K562 (cell line): ENCODE measurements at regions not wholly inside any gene's neighbourhood (a gene's known extent, or its start where the extent isn't known, plus 50 kb on each side); places are given as distances from the start of the nearest gene placed in this dataset.
"Not testable (repeated sequence)": the region's sequence is repeated elsewhere in the genome, so short reads cannot be mapped to it uniquely, and the experiment has no call there.

ENCODE experiments used
- ATAC-seq: fragments of 200-7000 bp; cut with Tn5 transposase; 3 replicates; pipeline ENCODE4 v1.9.1; 2020; ENCODE audit warnings: moderate library complexity
- BruUV-seq: library from RNA; stranded (reverse); fragments of 400-500 nt; replicated peaks from 2 replicates; lab custom pipeline; 2021; lab: Mats Ljungman, UMichigan
- CTCF ChIA-PET: fragments of 300-600 bp; formaldehyde crosslinking; extraction: SDS; loops from one replicate; lab custom pipeline; 2021; ENCODE audit warnings: low intra/inter-chr PET ratio; lab: Yijun Ruan, JAX
- POLR2A ChIA-PET: fragments of 300-600, 350-650 bp; sonication (Branson Sonifier 250); formaldehyde crosslinking; extraction: SDS; loops from one replicate; lab custom pipeline; 2021; ENCODE audit warnings: antibody characterized with exemption, inconsistent platforms; lab: Yijun Ruan, JAX
- DNase-seq, 4 experiments: peaks; one replicate each; pipeline versions ENCODE4 v3.0.0 to v3.0.0-alpha.2; 2011 to 2018; ENCODE audit warnings: low spot score in 3 of 4, mixed read lengths in 3 of 4; ENCODE audit errors: extremely low read depth in 1 of 4
- FAIRE-seq: peaks from 2 replicates; lab custom pipeline; 2011; peaks lifted over from hg19 to GRCh38; lab: Jason Lieb, UNC
- H2AFZ ChIP-seq: 2 replicates; pipeline ENCODE4 v1.6.0; 2011; ENCODE audit warnings: low read depth, low read length, control low read depth, inconsistent platforms
- H3K27ac ChIP-seq: fragments of 200-600 bp; 3 replicates; pipeline ENCODE4 v1.8.0; 2011; ENCODE audit warnings: low read depth, mild to moderate bottlenecking, control low read depth, inconsistent platforms, low read length, moderate library complexity, mixed read lengths; ENCODE audit errors: extremely low read depth
- H3K27me3 ChIP-seq, 2 experiments: fragments of 300-600 bp in 1 of 2; 2 replicates in 1 of 2; 3 replicates in 1 of 2; pipeline versions ENCODE4 v1.6.0 to v1.8.0; 2011; ENCODE audit warnings: inconsistent platforms in 2 of 2, low read length in 2 of 2, mild to moderate bottlenecking in 1 of 2, mixed read lengths in 1 of 2, moderate library complexity in 1 of 2; ENCODE audit not compliant: control insufficient read depth in 2 of 2, insufficient read depth in 2 of 2
- H3K36me3 ChIP-seq: fragments of 300-600 bp; 3 replicates; pipeline ENCODE4 v1.8.0; 2011; ENCODE audit warnings: mild to moderate bottlenecking, low read length, inconsistent platforms; ENCODE audit not compliant: control insufficient read depth, insufficient read depth
- H3K4me1 ChIP-seq, 2 experiments: fragments of 200-600 bp in 1 of 2; replicated peaks in 1 of 2; 2 replicates in 1 of 2; 3 replicates in 1 of 2; pipeline versions ENCODE4 v1.5.1 to v1.8.0; 2011; ENCODE audit warnings: inconsistent platforms in 2 of 2, low read length in 2 of 2, mild to moderate bottlenecking in 1 of 2, mixed read lengths in 1 of 2, moderate library complexity in 1 of 2; ENCODE audit not compliant: control insufficient read depth in 2 of 2, insufficient read depth in 2 of 2
- H3K4me2 ChIP-seq: 2 replicates; pipeline ENCODE4 v1.6.1; 2011; ENCODE audit warnings: low read length, control low read depth, inconsistent platforms, mixed read lengths; ENCODE audit not compliant: insufficient read depth
- H3K4me3 ChIP-seq: fragments of 200-600 bp; sonication (generic), shearing (Covaris generic); 2 replicates; pipeline ENCODE4 v1.5.1; 2016; ENCODE audit warnings: control low read depth, inconsistent platforms
- H3K79me2 ChIP-seq: fragments of 200-600 bp; 3 replicates; pipeline ENCODE4 v1.8.0; 2011; ENCODE audit warnings: low read length, inconsistent platforms; ENCODE audit not compliant: control insufficient read depth, insufficient read depth
- H3K9ac ChIP-seq, 2 experiments: 2 replicates each; pipeline versions ENCODE4 v1.6.0 to v1.6.1; 2011; ENCODE audit warnings: low read depth in 2 of 2, low read length in 2 of 2, control low read depth in 1 of 2, inconsistent platforms in 1 of 2, mild to moderate bottlenecking in 1 of 2, mixed read lengths in 1 of 2; ENCODE audit not compliant: insufficient read depth in 1 of 2
- H3K9me1 ChIP-seq: one replicate; pipeline ENCODE4 v1.6.0; 2011; ENCODE audit warnings: inconsistent platforms, mild to moderate bottlenecking, low read length, moderate library complexity; ENCODE audit not compliant: control insufficient read depth, insufficient read depth
- H3K9me3 ChIP-seq: replicated peaks from 2 replicates; pipeline ENCODE4 v1.5.1; 2011; ENCODE audit warnings: low read depth, low read length, inconsistent platforms; ENCODE audit not compliant: control insufficient read depth, insufficient read depth
- H4K20me1 ChIP-seq: replicated peaks from 2 replicates; pipeline ENCODE4 v1.6.1; 2011; ENCODE audit warnings: low read length, inconsistent platforms, mixed read lengths; ENCODE audit not compliant: control insufficient read depth, insufficient read depth
- WGBS: fragments of 100-300 bp; shearing (Covaris generic); methylation state at CpG from one replicate; pipeline ENCODE4 v1.1.6; 2016; ENCODE audit warnings: low coverage, mixed read lengths; ENCODE audit not compliant: insufficient coverage; ENCODE audit errors: missing lambda C conversion rate; 5-methylcytosine and 5-hydroxymethylcytosine counted together
- in situ Hi-C: fragments of 300-500 bp; cut with MboI; formaldehyde crosslinking; loops from 4 replicates; pipeline ENCODE4 v1.15.0; 2018; ENCODE audit warnings: inconsistent platforms, mixed read lengths
- intact Hi-C: fragments of 100-400 bp; cut with micrococcal nuclease; formaldehyde crosslinking; loops from 2 replicates; pipeline ENCODE4 v1.14.2; 2022
- TF ChIP-seq, protein P1 (sequence below), 2 experiments: fragments of 450-650 bp in 1 of 2; sonication (generic) in 1 of 2; formaldehyde crosslinking in 1 of 2; IDR thresholded peaks; 2 replicates each; pipeline versions ENCODE4 v1.7.1 to v1.9.0; 2016 to 2022; ENCODE audit warnings: inconsistent platforms in 1 of 2, mild to moderate bottlenecking in 1 of 2, missing genetic modification reagents in 1 of 2

DNA sequence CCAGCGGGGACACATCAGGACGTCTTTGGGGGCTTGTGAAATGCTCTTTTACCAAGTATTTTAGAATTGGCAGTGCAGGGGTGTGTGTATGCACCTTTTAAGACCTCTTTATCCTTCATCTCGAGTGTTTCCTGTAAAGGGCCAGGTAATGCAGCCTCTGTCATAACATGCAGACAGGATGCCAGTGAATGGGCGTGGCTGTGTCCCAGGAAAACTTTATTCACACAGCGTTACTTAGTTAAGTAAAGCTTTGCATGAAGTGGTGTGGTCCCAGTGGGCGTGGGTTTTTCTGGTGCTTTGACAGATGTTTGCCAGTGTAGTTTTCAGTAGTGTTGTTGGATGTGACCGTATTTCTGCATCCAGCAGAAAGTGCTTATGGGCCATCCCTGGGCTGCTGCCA is 70.3 kb upstream of the FAN1 start:
- FAIRE-seq, H3K9ac ChIP-seq, POLR2A ChIA-PET, DNase-seq, H3K4me1 ChIP-seq, CTCF ChIA-PET, H3K79me2 ChIP-seq, intact Hi-C loops, in situ Hi-C loops, H2AFZ ChIP-seq, H3K9me3 ChIP-seq, H3K4me2 ChIP-seq, H3K4me3 ChIP-seq, H3K36me3 ChIP-seq, ATAC-seq, H3K27ac ChIP-seq, H3K9me1 ChIP-seq, H4K20me1 ChIP-seq, BruUV-seq: not testable (repeated sequence)
- WGBS = 17% methylated on average over 7 of the region's 7 CpGs
- TF ChIP-seq, protein P1, sequence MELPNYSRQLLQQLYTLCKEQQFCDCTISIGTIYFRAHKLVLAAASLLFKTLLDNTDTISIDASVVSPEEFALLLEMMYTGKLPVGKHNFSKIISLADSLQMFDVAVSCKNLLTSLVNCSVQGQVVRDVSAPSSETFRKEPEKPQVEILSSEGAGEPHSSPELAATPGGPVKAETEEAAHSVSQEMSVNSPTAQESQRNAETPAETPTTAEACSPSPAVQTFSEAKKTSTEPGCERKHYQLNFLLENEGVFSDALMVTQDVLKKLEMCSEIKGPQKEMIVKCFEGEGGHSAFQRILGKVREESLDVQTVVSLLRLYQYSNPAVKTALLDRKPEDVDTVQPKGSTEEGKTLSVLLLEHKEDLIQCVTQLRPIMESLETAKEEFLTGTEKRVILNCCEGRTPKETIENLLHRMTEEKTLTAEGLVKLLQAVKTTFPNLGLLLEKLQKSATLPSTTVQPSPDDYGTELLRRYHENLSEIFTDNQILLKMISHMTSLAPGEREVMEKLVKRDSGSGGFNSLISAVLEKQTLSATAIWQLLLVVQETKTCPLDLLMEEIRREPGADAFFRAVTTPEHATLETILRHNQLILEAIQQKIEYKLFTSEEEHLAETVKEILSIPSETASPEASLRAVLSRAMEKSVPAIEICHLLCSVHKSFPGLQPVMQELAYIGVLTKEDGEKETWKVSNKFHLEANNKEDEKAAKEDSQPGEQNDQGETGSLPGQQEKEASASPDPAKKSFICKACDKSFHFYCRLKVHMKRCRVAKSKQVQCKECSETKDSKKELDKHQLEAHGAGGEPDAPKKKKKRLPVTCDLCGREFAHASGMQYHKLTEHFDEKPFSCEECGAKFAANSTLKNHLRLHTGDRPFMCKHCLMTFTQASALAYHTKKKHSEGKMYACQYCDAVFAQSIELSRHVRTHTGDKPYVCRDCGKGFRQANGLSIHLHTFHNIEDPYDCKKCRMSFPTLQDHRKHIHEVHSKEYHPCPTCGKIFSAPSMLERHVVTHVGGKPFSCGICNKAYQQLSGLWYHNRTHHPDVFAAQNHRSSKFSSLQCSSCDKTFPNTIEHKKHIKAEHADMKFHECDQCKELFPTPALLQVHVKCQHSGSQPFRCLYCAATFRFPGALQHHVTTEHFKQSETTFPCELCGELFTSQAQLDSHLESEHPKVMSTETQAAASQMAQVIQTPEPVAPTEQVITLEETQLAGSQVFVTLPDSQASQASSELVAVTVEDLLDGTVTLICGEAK (IDR thresholded peaks at IDR 0.05) = peak; percentile 37; the same call in 1 of the 2 replicates
- TF ChIP-seq, protein P1 (CRISPR knock-in tag; IDR thresholded peaks at IDR 0.05) = not testable (repeated sequence)
- peaks cover 9 to 35% of the 10 kb centered on the region in 2 experiments for H3K27me3 ChIP-seq

- POLR2A ChIA-PET, H4K20me1 ChIP-seq, H3K4me3 ChIP-seq, H3K36me3 ChIP-seq, H3K9ac ChIP-seq, H3K27me3 ChIP-seq, H3K9me1 ChIP-seq, intact Hi-C loops, H3K4me2 ChIP-seq, H3K27ac ChIP-seq, H3K9me3 ChIP-seq, in situ Hi-C loops, H3K79me2 ChIP-seq, DNase-seq, H2AFZ ChIP-seq, BruUV-seq, H3K4me1 ChIP-seq, ATAC-seq, FAIRE-seq, CTCF ChIA-PET: not testable (repeated sequence)
- WGBS = 10% methylated on average over 2 of the region's 2 CpGs
Observed at GRCh38 chr15:30841639-30842038, 62.1 kb upstream of the FAN1 start.
